Glutamatergic neuron (in vitro differentiated cells): ENCODE measurements at regions not wholly inside any gene's neighbourhood (a gene's known extent, or its start where the extent isn't known, plus 50 kb on each side); places are given as distances from the start of the nearest gene placed in this dataset.
A peak's percentile ranks its signal among the peaks of the same experiment; 100 is the strongest.

ENCODE experiments used
- DNase-seq: peaks from one replicate; pipeline ENCODE4 v3.0.0; 2022
- H3K27ac Mint-ChIP-seq: one replicate; pipeline ENCODE4 v1.8.0; 2020; ENCODE audit warnings: mild to moderate bottlenecking, mixed read lengths, inconsistent platforms; ENCODE audit not compliant: unreplicated experiment
- H3K27me3 Mint-ChIP-seq: one replicate; pipeline ENCODE4 v1.8.0; 2020; ENCODE audit warnings: mild to moderate bottlenecking, moderate library complexity, mixed read lengths, inconsistent platforms; ENCODE audit not compliant: unreplicated experiment
- H3K36me3 Mint-ChIP-seq: one replicate; pipeline ENCODE4 v1.8.0; 2020; ENCODE audit warnings: mild to moderate bottlenecking, mixed read lengths, inconsistent platforms; ENCODE audit not compliant: unreplicated experiment
- H3K4me1 Mint-ChIP-seq: one replicate; pipeline ENCODE4 v1.8.0; 2020; ENCODE audit warnings: mild to moderate bottlenecking, low read depth, mixed read lengths, inconsistent platforms; ENCODE audit not compliant: unreplicated experiment
- H3K4me3 Mint-ChIP-seq: one replicate; pipeline ENCODE4 v1.8.0; 2020; ENCODE audit warnings: mild to moderate bottlenecking, mixed read lengths, inconsistent platforms; ENCODE audit not compliant: unreplicated experiment
- H3K9me3 Mint-ChIP-seq: one replicate; pipeline ENCODE4 v1.8.0; 2020; ENCODE audit warnings: mild to moderate bottlenecking, moderate library complexity, mixed read lengths, inconsistent platforms; ENCODE audit not compliant: unreplicated experiment
- TF ChIP-seq, protein P1 (sequence below): fragments of 200-600 bp; sonication (generic); IDR thresholded peaks from one replicate; pipeline ENCODE4 v1.5.0; 2021; ENCODE audit not compliant: partially characterized antibody, unreplicated experiment

- no peak overlapping the region for H3K4me3 Mint-ChIP-seq
- peaks cover 7% of the 10 kb centered on the region for H3K4me1 Mint-ChIP-seq
- no peaks in the 10 kb centered on the region for H3K9me3 Mint-ChIP-seq
- no peaks in the 10 kb centered on the region for H3K36me3 Mint-ChIP-seq
- TF ChIP-seq, protein P1, sequence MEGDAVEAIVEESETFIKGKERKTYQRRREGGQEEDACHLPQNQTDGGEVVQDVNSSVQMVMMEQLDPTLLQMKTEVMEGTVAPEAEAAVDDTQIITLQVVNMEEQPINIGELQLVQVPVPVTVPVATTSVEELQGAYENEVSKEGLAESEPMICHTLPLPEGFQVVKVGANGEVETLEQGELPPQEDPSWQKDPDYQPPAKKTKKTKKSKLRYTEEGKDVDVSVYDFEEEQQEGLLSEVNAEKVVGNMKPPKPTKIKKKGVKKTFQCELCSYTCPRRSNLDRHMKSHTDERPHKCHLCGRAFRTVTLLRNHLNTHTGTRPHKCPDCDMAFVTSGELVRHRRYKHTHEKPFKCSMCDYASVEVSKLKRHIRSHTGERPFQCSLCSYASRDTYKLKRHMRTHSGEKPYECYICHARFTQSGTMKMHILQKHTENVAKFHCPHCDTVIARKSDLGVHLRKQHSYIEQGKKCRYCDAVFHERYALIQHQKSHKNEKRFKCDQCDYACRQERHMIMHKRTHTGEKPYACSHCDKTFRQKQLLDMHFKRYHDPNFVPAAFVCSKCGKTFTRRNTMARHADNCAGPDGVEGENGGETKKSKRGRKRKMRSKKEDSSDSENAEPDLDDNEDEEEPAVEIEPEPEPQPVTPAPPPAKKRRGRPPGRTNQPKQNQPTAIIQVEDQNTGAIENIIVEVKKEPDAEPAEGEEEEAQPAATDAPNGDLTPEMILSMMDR: no peak
- no peak for DNase-seq
- H3K27me3 Mint-ChIP-seq: peaks cover 2% of the 10 kb centered on the region
- H3K27ac Mint-ChIP-seq: no peak overlapping the region
Measured at GRCh38 chr9:79131824-79132377, 439.9 kb upstream of the TLE4 start.

DNA sequence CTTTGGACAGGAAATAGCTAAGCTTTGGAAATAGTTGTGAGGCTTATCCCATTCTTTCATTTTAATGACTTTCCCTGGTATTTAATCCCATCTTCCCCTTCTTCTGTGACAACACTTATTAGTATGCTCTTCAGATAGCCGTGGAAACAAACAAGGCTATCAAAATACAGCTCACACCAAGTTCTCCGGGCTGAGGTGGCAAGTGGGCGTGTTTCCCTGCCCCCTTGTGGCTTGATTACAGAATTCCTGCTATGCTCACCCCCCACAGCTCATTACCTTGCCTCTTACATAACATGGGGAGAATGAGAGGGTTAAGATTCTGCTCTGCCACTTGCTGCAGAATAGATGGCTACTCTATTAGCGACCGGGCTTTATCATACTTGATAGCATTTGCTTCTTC is 437.1 kb upstream of the TLE4 start:
- no peak overlapping the region for H3K4me3 Mint-ChIP-seq
- DNase-seq: peak; percentile 22
- peaks cover 1% of the 10 kb centered on the region for H3K4me1 Mint-ChIP-seq
- no peaks in the 10 kb centered on the region for H3K36me3 Mint-ChIP-seq
- no peak overlapping the region for H3K27ac Mint-ChIP-seq
- H3K27me3 Mint-ChIP-seq: no peaks in the 10 kb centered on the region
- H3K9me3 Mint-ChIP-seq: no peaks in the 10 kb centered on the region
- TF ChIP-seq, protein P1: peak; percentile 39

GRCh38 chr9:79135681-79136415 is 435.9 kb upstream of the TLE4 start:
- peaks cover 1% of the 10 kb centered on the region for H3K4me1 Mint-ChIP-seq
- no peak for DNase-seq
- no peaks in the 10 kb centered on the region for H3K27me3 Mint-ChIP-seq
- no peaks in the 10 kb centered on the region for H3K36me3 Mint-ChIP-seq
- H3K4me3 Mint-ChIP-seq: no peak overlapping the region
- no peaks in the 10 kb centered on the region for H3K9me3 Mint-ChIP-seq
- TF ChIP-seq, protein P1: no peak
- H3K27ac Mint-ChIP-seq: no peak overlapping the region

DNA sequence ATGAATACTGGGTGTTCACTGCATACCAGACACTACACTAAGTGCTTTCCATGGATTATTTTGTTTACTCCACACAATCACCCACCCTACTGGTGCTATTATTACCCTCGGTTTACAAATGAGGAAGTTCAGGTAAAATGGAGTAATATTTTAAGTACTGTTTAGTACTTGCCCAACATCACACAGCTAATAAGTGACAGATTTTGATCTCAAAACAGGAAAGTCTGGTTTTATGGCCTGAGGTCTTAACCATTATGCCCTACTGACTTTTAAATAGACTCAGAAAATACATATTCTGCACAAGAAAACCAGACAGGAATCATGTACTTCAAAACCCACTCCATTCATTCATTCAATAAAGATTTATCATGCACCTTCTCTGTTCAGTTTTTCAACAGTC is 431.0 kb upstream of the TLE4 start:
- H3K27ac Mint-ChIP-seq: no peak overlapping the region
- H3K9me3 Mint-ChIP-seq: no peaks in the 10 kb centered on the region
- no peaks in the 10 kb centered on the region for H3K27me3 Mint-ChIP-seq
- H3K36me3 Mint-ChIP-seq: no peaks in the 10 kb centered on the region
- TF ChIP-seq, protein P1: no peak
- no peak for DNase-seq
- H3K4me1 Mint-ChIP-seq: no peaks in the 10 kb centered on the region
- no peak overlapping the region for H3K4me3 Mint-ChIP-seq

DNA sequence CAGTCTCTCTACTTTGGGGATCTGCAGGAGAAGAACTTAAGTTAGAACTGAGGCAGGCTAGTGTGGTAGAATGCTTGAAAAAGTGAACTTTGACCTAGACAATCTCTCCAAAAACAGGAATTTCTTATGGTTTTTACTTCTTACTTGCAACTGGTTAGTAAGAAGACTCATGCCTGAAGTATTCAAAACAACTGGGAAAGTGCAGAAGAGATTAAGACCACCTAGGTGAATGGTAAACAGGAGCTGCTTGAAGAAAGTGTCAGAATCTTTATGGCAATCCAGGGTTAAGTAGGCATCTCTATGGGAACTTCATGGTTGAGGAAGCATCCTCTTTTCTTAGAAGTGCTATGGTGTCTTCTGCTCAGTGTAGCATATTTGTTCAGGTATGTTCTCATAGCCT is 428.6 kb upstream of the TLE4 start:
- no peaks in the 10 kb centered on the region for H3K36me3 Mint-ChIP-seq
- H3K27me3 Mint-ChIP-seq: no peaks in the 10 kb centered on the region
- TF ChIP-seq, protein P1: no peak
- H3K4me3 Mint-ChIP-seq: no peak overlapping the region
- no peaks in the 10 kb centered on the region for H3K9me3 Mint-ChIP-seq
- no peak overlapping the region for H3K27ac Mint-ChIP-seq
- DNase-seq: no peak
- H3K4me1 Mint-ChIP-seq: no peaks in the 10 kb centered on the region
